ENCODE measurements at regions not wholly inside any gene's neighbourhood (a gene's known extent, or its start where the extent isn't known, plus 50 kb on each side); places are given as distances from the start of the nearest gene placed in this dataset.

- in situ Hi-C loops (cut with HindIII; ENCODE audit: low sequenced_read_pairs) = no loop called here
Measured at GRCh38 chr22:27131346-27131745, 474.0 kb downstream of the MIAT start.

- in situ Hi-C loops (cut with HindIII; ENCODE audit: low sequenced_read_pairs) = no loop called here
Measured at GRCh38 chr22:27132400-27132799, 475.0 kb downstream of the MIAT start.

GRCh38 chr22:27133019-27133431 lies 475.6 kb downstream of the MIAT start:
- in situ Hi-C loops (cut with HindIII; ENCODE audit: low sequenced_read_pairs) = no loop called here

DNA sequence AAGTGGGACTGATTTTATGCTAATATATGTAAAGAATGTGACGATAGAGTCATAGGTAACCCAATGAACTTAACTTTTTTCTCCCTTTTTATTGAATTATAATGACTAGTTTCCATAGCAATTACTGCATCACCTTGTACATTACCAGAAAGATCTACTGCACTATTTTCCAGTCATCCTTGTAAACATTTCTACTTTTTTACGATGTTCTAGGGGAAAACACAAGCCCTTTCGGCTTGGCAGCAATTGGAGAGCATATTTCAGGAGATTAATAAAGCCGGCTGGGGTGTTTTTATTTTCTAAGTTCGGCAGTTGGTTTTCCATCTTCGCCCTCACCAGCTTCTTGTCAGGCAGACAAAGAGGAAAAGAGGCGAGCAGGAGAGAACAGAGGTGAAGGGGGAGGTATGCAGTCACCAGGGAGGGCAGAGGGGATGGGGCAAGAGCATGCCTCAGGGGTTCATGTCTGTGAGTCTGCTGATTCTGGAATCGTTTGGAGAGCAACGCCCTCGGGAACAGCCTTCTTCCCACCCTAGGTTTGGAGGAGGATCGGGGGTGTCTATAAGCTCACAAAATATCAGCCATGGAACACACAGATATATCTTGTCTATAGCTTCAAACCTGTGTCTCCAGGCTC lies 476.4 kb downstream of the MIAT start:
- in situ Hi-C loops (cut with HindIII; ENCODE audit: low sequenced_read_pairs) = no loop called here

DNA sequence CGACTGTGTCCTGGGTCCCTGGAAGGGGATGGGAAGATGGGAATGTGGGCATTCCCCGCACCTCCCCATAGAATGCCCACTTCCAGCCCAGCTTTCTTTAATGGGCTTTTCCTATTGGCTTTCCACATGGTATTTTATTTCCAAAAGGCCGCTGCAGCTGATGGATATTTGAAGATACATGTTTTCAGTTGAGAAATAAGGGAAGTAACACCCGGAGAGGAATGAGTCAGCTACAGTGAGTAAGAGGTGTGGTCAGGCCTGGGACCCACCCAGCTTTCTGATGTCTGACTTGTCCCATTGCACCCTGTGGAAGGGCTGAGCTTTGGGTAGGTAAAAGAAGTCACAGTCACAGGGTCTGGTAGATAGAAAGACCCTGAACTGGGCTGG lies 476.9 kb downstream of the MIAT start:
- in situ Hi-C loops (cut with HindIII; ENCODE audit: low sequenced_read_pairs) = no loop called here

- in situ Hi-C loops (cut with HindIII; ENCODE audit: low sequenced_read_pairs) = no loop called here
Measured at GRCh38 chr22:27135031-27135981, 477.9 kb downstream of the MIAT start.

DNA sequence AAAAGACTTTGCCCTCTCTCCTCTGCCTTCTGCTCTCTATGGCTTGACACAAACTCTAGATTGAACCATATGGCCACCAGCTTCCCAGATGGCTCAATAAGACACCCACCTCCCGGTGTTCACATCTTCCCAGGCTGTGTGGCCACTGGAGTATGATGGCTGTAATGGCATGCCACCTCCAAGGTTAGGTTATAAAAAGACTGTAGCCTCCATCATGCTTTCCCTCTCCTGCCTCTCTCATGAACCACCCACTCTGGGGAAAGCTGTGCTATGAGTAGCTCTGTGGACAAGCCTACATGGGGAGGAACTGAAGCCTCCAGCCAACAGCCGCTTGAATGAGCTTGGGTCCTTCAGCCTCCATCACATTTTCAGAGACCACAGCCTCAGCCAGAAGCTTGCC lies 479.2 kb downstream of the MIAT start:
- in situ Hi-C loops (cut with HindIII; ENCODE audit: low sequenced_read_pairs) = no loop called here

GRCh38 chr22:27137871-27138337 lies 480.5 kb downstream of the MIAT start:
- in situ Hi-C loops (cut with HindIII; ENCODE audit: low sequenced_read_pairs) = no loop called here

DNA sequence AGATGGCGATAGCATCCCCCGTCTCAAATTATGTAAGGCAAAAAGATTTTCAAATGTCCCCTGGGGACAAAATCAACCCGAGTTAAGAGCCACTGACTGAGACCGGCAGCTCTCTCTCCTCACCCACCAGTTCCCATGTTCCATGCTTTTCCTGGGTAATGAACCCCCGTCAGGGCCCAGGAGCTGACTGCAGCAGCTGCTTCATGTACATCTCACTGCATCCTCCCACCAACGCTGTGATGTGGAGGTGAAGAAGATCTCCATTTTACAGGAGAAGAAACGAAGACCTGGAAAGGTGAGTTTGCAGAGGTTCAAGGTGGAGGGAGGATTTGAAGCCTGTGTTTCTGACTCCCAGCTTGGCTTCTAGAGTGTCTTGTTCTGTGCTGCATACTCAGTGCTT lies 481.1 kb downstream of the MIAT start:
- in situ Hi-C loops (cut with HindIII; ENCODE audit: low sequenced_read_pairs) = no loop called here

- in situ Hi-C loops (cut with HindIII; ENCODE audit: low sequenced_read_pairs) = no loop called here
Measured at GRCh38 chr22:27139935-27140511, 482.6 kb downstream of the MIAT start.

GRCh38 chr22:27142286-27142685 lies 484.9 kb downstream of the MIAT start:
- in situ Hi-C loops (cut with HindIII; ENCODE audit: low sequenced_read_pairs) = no loop called here

- in situ Hi-C loops (cut with HindIII; ENCODE audit: low sequenced_read_pairs) = no loop called here
Measured at GRCh38 chr22:27144321-27144720, 486.9 kb downstream of the MIAT start.

DNA sequence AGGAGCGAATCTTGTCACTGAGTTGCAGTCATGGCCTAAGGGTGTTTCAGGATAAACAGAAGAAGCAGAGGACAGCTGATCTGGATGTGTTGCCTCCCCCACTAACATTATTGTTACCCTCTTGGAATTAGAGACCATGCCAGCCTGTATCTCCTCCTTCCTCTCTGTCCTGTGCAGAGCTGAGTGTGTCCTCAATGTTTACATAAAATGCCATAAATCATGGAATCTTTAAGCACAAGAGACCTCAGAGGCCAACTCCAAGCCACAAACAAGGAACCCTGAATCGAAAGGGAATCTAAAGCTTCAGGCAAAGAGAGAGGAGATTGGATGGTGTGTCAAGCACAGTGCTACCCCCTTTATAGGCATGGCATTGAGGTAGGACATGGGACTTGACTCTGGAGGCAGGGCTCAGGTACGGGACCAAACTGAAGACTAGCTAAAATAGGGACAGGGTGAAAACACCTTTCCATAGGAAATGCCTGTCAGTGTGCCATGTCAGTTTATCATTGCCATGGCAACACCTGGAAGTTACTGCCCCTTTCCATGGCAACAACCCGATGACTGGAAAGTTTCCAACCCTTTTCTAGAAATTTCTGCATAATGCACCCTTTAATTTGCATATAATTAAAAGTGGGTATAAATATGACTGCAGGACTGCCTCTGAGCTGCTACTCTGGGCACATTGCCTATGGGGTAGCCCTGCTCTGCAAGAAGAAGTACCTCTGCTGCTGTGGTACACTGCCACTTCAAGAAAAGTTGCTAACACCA lies 489.7 kb downstream of the MIAT start:
- in situ Hi-C loops (cut with HindIII; ENCODE audit: low sequenced_read_pairs) = no loop called here

DNA sequence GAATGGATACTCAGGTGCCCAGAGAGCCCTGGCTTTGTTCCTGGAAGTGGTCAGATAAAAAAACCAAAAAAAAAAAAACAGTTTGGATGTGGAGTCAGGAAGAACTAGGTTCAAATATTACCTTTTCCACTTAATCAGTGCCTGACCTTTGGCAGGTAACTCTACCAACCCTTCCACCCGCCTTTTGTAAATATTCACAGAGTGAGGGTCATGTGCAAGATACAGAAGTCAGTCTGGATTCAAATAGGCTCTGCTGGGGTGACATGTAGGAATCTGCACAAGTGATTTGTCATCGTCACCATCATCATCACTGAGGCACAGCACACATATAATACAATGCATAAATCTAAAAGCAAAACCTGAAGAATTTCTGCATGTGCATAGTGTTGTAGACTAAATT lies 490.7 kb downstream of the MIAT start:
- in situ Hi-C loops (cut with HindIII; ENCODE audit: low sequenced_read_pairs) = no loop called here

DNA sequence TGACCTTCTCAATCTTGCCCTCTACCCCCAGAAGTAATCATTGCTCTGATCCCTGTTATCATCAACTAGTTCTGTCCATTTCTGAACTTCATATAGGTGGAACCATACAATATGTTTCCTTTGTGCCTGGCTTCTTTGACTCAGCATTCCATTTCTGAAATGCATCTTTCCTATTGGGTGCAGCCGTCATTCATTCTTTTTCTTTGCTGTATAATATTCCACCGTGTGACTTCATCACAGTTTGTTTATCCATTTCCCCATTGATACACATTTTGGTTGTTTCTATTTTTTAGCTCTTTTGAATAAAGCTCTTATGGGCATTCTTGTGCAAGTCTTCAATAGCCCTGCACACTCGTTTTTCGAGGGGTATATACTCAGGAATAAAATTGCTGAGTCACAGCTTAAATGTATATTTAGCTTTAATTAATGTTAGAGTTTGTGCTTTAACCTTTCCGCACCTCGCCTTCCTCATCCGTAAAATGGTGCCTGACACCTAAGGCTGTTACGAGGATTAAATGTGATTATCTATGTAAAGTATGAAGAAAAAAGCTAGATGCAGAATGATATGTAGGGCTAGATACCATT lies 491.6 kb downstream of the MIAT start:
- in situ Hi-C loops (cut with HindIII; ENCODE audit: low sequenced_read_pairs) = no loop called here

DNA sequence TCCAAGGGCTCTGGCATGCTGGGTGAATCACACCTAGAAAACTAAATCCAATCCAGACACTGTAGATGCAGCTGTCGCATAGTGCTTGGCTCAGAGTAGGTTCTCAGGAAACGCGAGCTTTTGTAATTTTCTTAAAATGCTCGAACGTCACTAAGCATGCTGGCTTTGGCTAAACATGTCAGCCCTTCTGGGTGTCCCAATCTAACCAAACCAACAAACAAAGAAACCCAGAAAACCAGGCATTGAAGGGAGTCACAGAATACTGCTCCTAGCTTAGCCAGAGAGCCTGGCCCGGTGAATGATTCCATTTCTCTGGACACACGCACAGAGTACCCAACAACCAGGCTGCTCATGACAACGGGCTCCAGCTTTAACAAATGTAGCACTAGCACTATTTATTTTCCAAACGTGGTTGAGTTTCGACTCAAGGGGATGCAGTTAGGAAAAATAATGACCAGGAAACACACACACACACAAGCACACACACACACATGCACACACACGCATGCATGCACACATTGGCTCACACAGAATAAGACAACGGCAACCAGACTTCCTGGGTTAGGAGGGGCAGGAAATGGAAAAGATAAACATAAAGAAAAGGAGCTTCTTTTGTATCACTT lies 492.6 kb downstream of the MIAT start:
- in situ Hi-C loops (cut with HindIII; ENCODE audit: low sequenced_read_pairs) = no loop called here

GRCh38 chr22:27150544-27150941 lies 493.2 kb downstream of the MIAT start:
- in situ Hi-C loops (cut with HindIII; ENCODE audit: low sequenced_read_pairs) = no loop called here

- in situ Hi-C loops (cut with HindIII; ENCODE audit: low sequenced_read_pairs) = no loop called here
Measured at GRCh38 chr22:27151407-27151806, 494.0 kb downstream of the MIAT start.

- in situ Hi-C loops (cut with HindIII; ENCODE audit: low sequenced_read_pairs) = no loop called here
Measured at GRCh38 chr22:27152033-27152432, 494.6 kb downstream of the MIAT start.

- in situ Hi-C loops (cut with HindIII; ENCODE audit: low sequenced_read_pairs) = no loop called here
Measured at GRCh38 chr22:27152883-27153282, 495.5 kb downstream of the MIAT start.
